NB4 (cell line): ENCODE measurements at regions not wholly inside any gene's neighbourhood (a gene's known extent, or its start where the extent isn't known, plus 50 kb on each side); places are given as distances from the start of the nearest gene placed in this dataset.

Experiments used
- POLR2A ChIP-seq: IDR thresholded peaks from 2 replicates; pipeline ENCODE4 v1.6.1; 2011; ENCODE audit warnings: mild to moderate bottlenecking; ENCODE audit not compliant: insufficient read length; ENCODE audit errors: extremely low read depth
- TF ChIP-seq, protein P1 (sequence below): IDR thresholded peaks from one replicate; pipeline ENCODE4 v1.5.1; 2012; ENCODE audit warnings: low read depth, low read length
- TF ChIP-seq, protein P2 (sequence below): IDR thresholded peaks from 2 replicates; pipeline ENCODE4 v1.6.1; 2011; ENCODE audit warnings: low read depth, low read length

DNA sequence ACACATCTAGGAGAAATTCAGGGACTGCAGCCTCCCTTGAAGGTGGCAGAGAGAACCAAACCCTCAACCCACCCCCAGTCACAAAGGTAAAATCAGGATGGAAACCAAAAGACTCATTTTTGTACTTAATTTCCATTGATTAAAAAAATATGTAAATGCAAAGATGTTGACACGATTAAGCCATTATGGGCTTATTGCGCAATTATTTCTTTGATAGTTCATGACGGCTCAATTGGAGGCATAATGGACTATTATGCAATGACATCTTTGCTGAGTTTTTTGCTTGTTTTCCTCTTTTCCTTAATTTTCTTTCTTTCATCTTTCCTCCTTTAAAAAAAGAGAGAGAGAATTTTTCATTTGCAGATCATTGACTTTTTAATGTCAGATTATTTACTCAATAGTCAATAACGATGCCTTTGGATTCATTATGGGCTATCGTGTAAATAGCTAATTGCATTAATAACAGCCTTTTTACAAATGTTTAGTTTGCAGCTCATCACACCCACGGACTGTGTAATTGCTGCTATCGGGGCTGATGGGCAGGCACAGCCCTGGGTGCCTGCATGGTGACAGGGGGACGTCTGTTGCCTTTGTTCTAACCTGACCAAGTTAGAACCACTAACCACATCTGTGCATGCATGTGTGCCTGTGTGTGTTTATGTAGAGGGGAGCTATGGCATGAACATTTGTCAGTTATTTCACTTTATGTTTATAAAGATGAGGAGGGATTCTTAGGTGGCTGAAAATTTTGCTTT, 482.4 kb upstream of the TSHZ3 start:
- TF ChIP-seq, protein P1, sequence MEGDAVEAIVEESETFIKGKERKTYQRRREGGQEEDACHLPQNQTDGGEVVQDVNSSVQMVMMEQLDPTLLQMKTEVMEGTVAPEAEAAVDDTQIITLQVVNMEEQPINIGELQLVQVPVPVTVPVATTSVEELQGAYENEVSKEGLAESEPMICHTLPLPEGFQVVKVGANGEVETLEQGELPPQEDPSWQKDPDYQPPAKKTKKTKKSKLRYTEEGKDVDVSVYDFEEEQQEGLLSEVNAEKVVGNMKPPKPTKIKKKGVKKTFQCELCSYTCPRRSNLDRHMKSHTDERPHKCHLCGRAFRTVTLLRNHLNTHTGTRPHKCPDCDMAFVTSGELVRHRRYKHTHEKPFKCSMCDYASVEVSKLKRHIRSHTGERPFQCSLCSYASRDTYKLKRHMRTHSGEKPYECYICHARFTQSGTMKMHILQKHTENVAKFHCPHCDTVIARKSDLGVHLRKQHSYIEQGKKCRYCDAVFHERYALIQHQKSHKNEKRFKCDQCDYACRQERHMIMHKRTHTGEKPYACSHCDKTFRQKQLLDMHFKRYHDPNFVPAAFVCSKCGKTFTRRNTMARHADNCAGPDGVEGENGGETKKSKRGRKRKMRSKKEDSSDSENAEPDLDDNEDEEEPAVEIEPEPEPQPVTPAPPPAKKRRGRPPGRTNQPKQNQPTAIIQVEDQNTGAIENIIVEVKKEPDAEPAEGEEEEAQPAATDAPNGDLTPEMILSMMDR, result no peak
- no peak for TF ChIP-seq POLR2A
- TF ChIP-seq, protein P2, sequence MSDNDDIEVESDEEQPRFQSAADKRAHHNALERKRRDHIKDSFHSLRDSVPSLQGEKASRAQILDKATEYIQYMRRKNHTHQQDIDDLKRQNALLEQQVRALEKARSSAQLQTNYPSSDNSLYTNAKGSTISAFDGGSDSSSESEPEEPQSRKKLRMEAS, result no peak
